NCI-H510A (cell line): ENCODE measurements at regions not wholly inside any gene's neighbourhood (a gene's known extent, or its start where the extent isn't known, plus 50 kb on each side); places are given as distances from the start of the nearest gene placed in this dataset.
A peak's percentile ranks its signal among the peaks of the same experiment; 100 is the strongest.

Experiments used
- DNase-seq: peaks from one replicate; lab custom pipeline; 2025; lab: John Stamatoyannopoulos, UW

GRCh38 chr15:69712991-69713390 is 260.4 kb downstream of the RPLP1 start:
- DNase-seq: no peak

- no peak for DNase-seq
Observed at GRCh38 chr15:69713726-69714559, 261.3 kb downstream of the RPLP1 start.

- no peak for DNase-seq
Observed at GRCh38 chr15:69715210-69715609, 262.6 kb downstream of the RPLP1 start.

- DNase-seq: no peak
Observed at GRCh38 chr15:69718436-69718835, 265.8 kb downstream of the RPLP1 start.

- no peak for DNase-seq
Observed at GRCh38 chr15:69718916-69719315, 266.3 kb downstream of the RPLP1 start.

- DNase-seq: no peak
Observed at GRCh38 chr15:69719527-69720240, 267.1 kb downstream of the RPLP1 start.

GRCh38 chr15:69720536-69720935 is 267.9 kb downstream of the RPLP1 start:
- no peak for DNase-seq

- DNase-seq: no peak
Observed at GRCh38 chr15:69722924-69723323, 270.3 kb downstream of the RPLP1 start.

- no peak for DNase-seq
Observed at GRCh38 chr15:69723404-69724096, 270.9 kb downstream of the RPLP1 start.

- DNase-seq: no peak
Observed at GRCh38 chr15:69724333-69724732, 271.7 kb downstream of the RPLP1 start.

- DNase-seq: no peak
Observed at GRCh38 chr15:69725275-69725674, 272.7 kb downstream of the RPLP1 start.

GRCh38 chr15:69725957-69726356 is 273.3 kb downstream of the RPLP1 start:
- DNase-seq: no peak

- no peak for DNase-seq
Observed at GRCh38 chr15:69727121-69727924, 274.7 kb downstream of the RPLP1 start.

- no peak for DNase-seq
Observed at GRCh38 chr15:69729167-69729748, 276.6 kb downstream of the RPLP1 start.

- DNase-seq: peak; percentile 7
Observed at GRCh38 chr15:69730281-69731080, 277.9 kb downstream of the RPLP1 start.

- no peak for DNase-seq
Observed at GRCh38 chr15:69731081-69731330, 278.4 kb downstream of the RPLP1 start.

- no peak for DNase-seq
Observed at GRCh38 chr15:69731581-69731980, 279.0 kb downstream of the RPLP1 start.

- no peak for DNase-seq
Observed at GRCh38 chr15:69732133-69732532, 279.5 kb downstream of the RPLP1 start.

GRCh38 chr15:69734699-69735098 is 282.1 kb downstream of the RPLP1 start:
- DNase-seq: no peak

- no peak for DNase-seq
Observed at GRCh38 chr15:69735121-69735520, 282.5 kb downstream of the RPLP1 start.

GRCh38 chr15:69736161-69736560 is 283.5 kb downstream of the RPLP1 start:
- DNase-seq: no peak
